ENCODE measurements at regions not wholly inside any gene's neighbourhood (a gene's known extent, or its start where the extent isn't known, plus 50 kb on each side); places are given as distances from the start of the nearest gene placed in this dataset.

- TF ChIP-seq, protein P1, sequence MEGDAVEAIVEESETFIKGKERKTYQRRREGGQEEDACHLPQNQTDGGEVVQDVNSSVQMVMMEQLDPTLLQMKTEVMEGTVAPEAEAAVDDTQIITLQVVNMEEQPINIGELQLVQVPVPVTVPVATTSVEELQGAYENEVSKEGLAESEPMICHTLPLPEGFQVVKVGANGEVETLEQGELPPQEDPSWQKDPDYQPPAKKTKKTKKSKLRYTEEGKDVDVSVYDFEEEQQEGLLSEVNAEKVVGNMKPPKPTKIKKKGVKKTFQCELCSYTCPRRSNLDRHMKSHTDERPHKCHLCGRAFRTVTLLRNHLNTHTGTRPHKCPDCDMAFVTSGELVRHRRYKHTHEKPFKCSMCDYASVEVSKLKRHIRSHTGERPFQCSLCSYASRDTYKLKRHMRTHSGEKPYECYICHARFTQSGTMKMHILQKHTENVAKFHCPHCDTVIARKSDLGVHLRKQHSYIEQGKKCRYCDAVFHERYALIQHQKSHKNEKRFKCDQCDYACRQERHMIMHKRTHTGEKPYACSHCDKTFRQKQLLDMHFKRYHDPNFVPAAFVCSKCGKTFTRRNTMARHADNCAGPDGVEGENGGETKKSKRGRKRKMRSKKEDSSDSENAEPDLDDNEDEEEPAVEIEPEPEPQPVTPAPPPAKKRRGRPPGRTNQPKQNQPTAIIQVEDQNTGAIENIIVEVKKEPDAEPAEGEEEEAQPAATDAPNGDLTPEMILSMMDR (IDR thresholded peaks at IDR 0.05; ENCODE audit: low read length), result no peak
- TF ChIP-seq EZH2 (optimal IDR thresholded peaks at IDR 0.05; ENCODE audit: low read depth, low read length), result no peak
- no peak for TF ChIP-seq EZH2phosphoT487 (IDR thresholded peaks at IDR 0.05; ENCODE audit: low read length)
These were observed 353.3 kb upstream of the VSTM2A start for GRCh38 chr7:54188843-54189242.

Measured in MM.1S (cell line).